H9 (cell line): ENCODE measurements at regions not wholly inside any gene's neighbourhood (a gene's known extent, or its start where the extent isn't known, plus 50 kb on each side); places are given as distances from the start of the nearest gene placed in this dataset.

Experiments
- DNase-seq: peaks from one replicate; pipeline ENCODE4 v3.0.0-alpha.2; 2017
- H2AFZ ChIP-seq: one replicate; pipeline ENCODE4 v1.6.1; 2013; ENCODE audit warnings: mild to moderate bottlenecking, low read length, control low read depth, moderate library complexity
- H2AK5ac ChIP-seq: 2 replicates; pipeline ENCODE4 v1.6.1; 2013; ENCODE audit warnings: low read length, control low read depth, mixed read lengths; ENCODE audit not compliant: insufficient read length
- H2BK120ac ChIP-seq: one replicate; pipeline ENCODE4 v1.6.1; 2013; ENCODE audit warnings: low read depth, mild to moderate bottlenecking, low read length, control low read depth, inconsistent platforms; ENCODE audit not compliant: poor library complexity, severe bottlenecking
- H2BK12ac ChIP-seq: 2 replicates; pipeline ENCODE4 v1.6.1; 2013; ENCODE audit warnings: low read length, control low read depth, mixed read lengths, low read depth; ENCODE audit not compliant: insufficient read length
- H2BK15ac ChIP-seq: 2 replicates; pipeline ENCODE4 v1.6.1; 2013; ENCODE audit warnings: low read depth, low read length, control low read depth
- H2BK20ac ChIP-seq: one replicate; pipeline ENCODE4 v1.6.1; 2013; ENCODE audit warnings: low read depth, mild to moderate bottlenecking, low read length, control low read depth, inconsistent platforms; ENCODE audit not compliant: poor library complexity, severe bottlenecking
- H2BK5ac ChIP-seq: 2 replicates; pipeline ENCODE4 v1.6.1; 2013; ENCODE audit warnings: low read length, control low read depth, mixed read lengths; ENCODE audit not compliant: insufficient read length
- H3K14ac ChIP-seq: 2 replicates; pipeline ENCODE4 v1.6.1; 2013; ENCODE audit warnings: low read length, control low read depth; ENCODE audit not compliant: insufficient read depth
- H3K18ac ChIP-seq: 2 replicates; pipeline ENCODE4 v1.6.1; 2013; ENCODE audit warnings: low read depth, mild to moderate bottlenecking, mixed read lengths, low read length, control low read depth; ENCODE audit not compliant: insufficient read length
- H3K23ac ChIP-seq: 2 replicates; pipeline ENCODE4 v1.6.1; 2013; ENCODE audit warnings: low read length, control low read depth, mixed read lengths, low read depth; ENCODE audit not compliant: insufficient read length
- H3K23me2 ChIP-seq: 2 replicates; pipeline ENCODE4 v1.6.1; 2013; ENCODE audit warnings: low read depth, mild to moderate bottlenecking, mixed read lengths, low read length, control low read depth; ENCODE audit not compliant: insufficient read length, poor library complexity, severe bottlenecking
- H3K27ac ChIP-seq: 2 replicates; pipeline ENCODE4 v1.5.1; 2013; ENCODE audit warnings: low read length, control low read depth, mixed read lengths, low read depth; ENCODE audit not compliant: insufficient read length
- H3K27me3 ChIP-seq: 2 replicates; pipeline ENCODE4 v1.6.1; 2013; ENCODE audit warnings: low read length, control low read depth, inconsistent platforms; ENCODE audit not compliant: insufficient read depth
- H3K4ac ChIP-seq: 2 replicates; pipeline ENCODE4 v1.6.1; 2013; ENCODE audit warnings: low read depth, mild to moderate bottlenecking, control low read depth, inconsistent platforms, low read length, moderate library complexity
- H3K4me1 ChIP-seq: 2 replicates; pipeline ENCODE4 v1.6.1; 2013; ENCODE audit warnings: low read length, control low read depth, inconsistent platforms; ENCODE audit not compliant: insufficient read depth
- H3K4me2 ChIP-seq: 2 replicates; pipeline ENCODE4 v1.6.1; 2013; ENCODE audit warnings: low read length, control low read depth, mixed read lengths; ENCODE audit not compliant: insufficient read length, insufficient read depth
- H3K56ac ChIP-seq: 2 replicates; pipeline ENCODE4 v1.6.1; 2013; ENCODE audit warnings: low read depth, mild to moderate bottlenecking, mixed read lengths, low read length, control low read depth; ENCODE audit not compliant: insufficient read length
- H3K79me1 ChIP-seq: 2 replicates; pipeline ENCODE4 v1.6.1; 2013; ENCODE audit warnings: low read depth, mild to moderate bottlenecking, moderate library complexity, low read length, control low read depth, inconsistent platforms; ENCODE audit not compliant: insufficient read depth, poor library complexity, severe bottlenecking
- H3K79me2 ChIP-seq: 2 replicates; pipeline ENCODE4 v1.6.1; 2013; ENCODE audit warnings: low read length, control low read depth, inconsistent platforms; ENCODE audit not compliant: insufficient read depth
- H3K9ac ChIP-seq: 2 replicates; pipeline ENCODE4 v1.6.1; 2013; ENCODE audit warnings: low read length, control low read depth, mixed read lengths; ENCODE audit not compliant: insufficient read length; ENCODE audit errors: extremely low read depth
- H3K9me3 ChIP-seq: one replicate; pipeline ENCODE4 v1.6.1; 2013; ENCODE audit warnings: low read depth, low read length, inconsistent platforms; ENCODE audit not compliant: control insufficient read depth
- H3T11ph ChIP-seq: one replicate; pipeline ENCODE4 v1.6.1; 2013; ENCODE audit warnings: mild to moderate bottlenecking, low read length, control low read depth, inconsistent platforms
- H4K20me1 ChIP-seq: one replicate; pipeline ENCODE4 v1.6.1; 2013; ENCODE audit not compliant: control insufficient read depth, insufficient read length, insufficient read depth
- H4K5ac ChIP-seq: 2 replicates; pipeline ENCODE4 v1.6.1; 2013; ENCODE audit warnings: low read depth, mild to moderate bottlenecking, mixed read lengths, low read length, control low read depth; ENCODE audit not compliant: insufficient read length
- H4K8ac ChIP-seq: replicated peaks from 2 replicates; pipeline ENCODE4 v1.6.1; 2013; ENCODE audit warnings: low read length, control low read depth, mixed read lengths, low read depth; ENCODE audit not compliant: insufficient read length
- H4K91ac ChIP-seq: 2 replicates; pipeline ENCODE4 v1.6.1; 2013; ENCODE audit warnings: low read depth, mild to moderate bottlenecking, moderate library complexity, mixed read lengths, low read length, control low read depth; ENCODE audit not compliant: insufficient read length
- H3K27ac Mint-ChIP-seq, 3 experiments: 2 replicates in 2 of 3; 3 replicates in 1 of 3; pipeline ENCODE4 v1.8.0; 2020 to 2021; ENCODE audit warnings: mixed read lengths in 3 of 3, mild to moderate bottlenecking in 1 of 3, moderate library complexity in 1 of 3
- H3K27me3 Mint-ChIP-seq: 2 replicates; pipeline ENCODE4 v1.8.0; 2021; ENCODE audit warnings: low read depth, mild to moderate bottlenecking, moderate library complexity, mixed read lengths
- H3K36me3 Mint-ChIP-seq, 3 experiments: 2 replicates in 2 of 3; 3 replicates in 1 of 3; pipeline ENCODE4 v1.8.0; 2020 to 2021; ENCODE audit warnings: low read depth in 3 of 3, mixed read lengths in 3 of 3; ENCODE audit not compliant: insufficient read depth in 1 of 3
- H3K4me1 Mint-ChIP-seq, 2 experiments: 2 replicates each; pipeline ENCODE4 v1.8.0; 2020; ENCODE audit warnings: mixed read lengths in 2 of 2
- H3K4me3 Mint-ChIP-seq, 2 experiments: 2 replicates in 1 of 2; 3 replicates in 1 of 2; pipeline ENCODE4 v1.8.0; 2020 to 2021; ENCODE audit warnings: mild to moderate bottlenecking in 2 of 2, mixed read lengths in 2 of 2, moderate library complexity in 1 of 2
- H3K9me3 Mint-ChIP-seq, 2 experiments: 2 replicates in 1 of 2; 3 replicates in 1 of 2; pipeline ENCODE4 v1.8.0; 2020; ENCODE audit warnings: mild to moderate bottlenecking in 2 of 2, mixed read lengths in 2 of 2, moderate library complexity in 1 of 2
- CTCF ChIP-seq: fragments of 200-600 bp; sonication (generic); conservative IDR thresholded peaks from 3 replicates; pipeline ENCODE4 v1.8.0; 2021; ENCODE audit warnings: antibody characterized with exemption, mild to moderate bottlenecking
- WGBS: extraction: QIAGEN DNeasy Blood & Tissue Kit; methylation state at CpG from one replicate; pipeline ENCODE4 v1.1.7; 2013; ENCODE audit warnings: missing lambda C conversion rate, low lambda C conversion rate, mixed read lengths; ENCODE audit not compliant: insufficient read length; ENCODE audit errors: extremely low coverage; 5-methylcytosine and 5-hydroxymethylcytosine counted together

- no peak for DNase-seq
- H3K23ac ChIP-seq = no peak overlapping the region
- H3K79me1 ChIP-seq = no peaks in the 10 kb centered on the region
- H4K20me1 ChIP-seq = no peaks in the 10 kb centered on the region
- H3K27me3 ChIP-seq = no peaks in the 10 kb centered on the region
- no peaks in the 10 kb centered on the region for H3K79me2 ChIP-seq
- no peak overlapping the region for H3K9ac ChIP-seq
- no peaks in the 10 kb centered on the region for H3K23me2 ChIP-seq
- no peak overlapping the region for H3K14ac ChIP-seq
- H3K27ac ChIP-seq = no peak overlapping the region
- H4K91ac ChIP-seq = no peak overlapping the region
- no peak overlapping the region for H2BK5ac ChIP-seq
- H3K18ac ChIP-seq = no peak overlapping the region
- no peak overlapping the region for H4K8ac ChIP-seq
- H3K4me1 ChIP-seq = no peaks in the 10 kb centered on the region
- Mint-ChIP-seq H3K27me3 (peaks cover 5% of the 10 kb centered on the region; the same call in 1 of the 2 replicates), H3K4me3 (no peak overlapping the region), H3K9me3 (no peaks in the 10 kb centered on the region), H3K4me1 (peaks cover 0 to 4% of the 10 kb centered on the region in 2 experiments; a peak in 2 of 4 replicates), H3K36me3 (no peaks in the 10 kb centered on the region), H3K27ac (no peak overlapping the region)
- no peak overlapping the region for H3K4me2 ChIP-seq
- H4K5ac ChIP-seq = no peak overlapping the region
- no peak overlapping the region for H2BK120ac ChIP-seq
- no peaks in the 10 kb centered on the region for H3K9me3 ChIP-seq
- no peak overlapping the region for H2BK20ac ChIP-seq
- H2BK12ac ChIP-seq = no peak overlapping the region
- no peak for TF ChIP-seq CTCF
- no peak overlapping the region for H2AK5ac ChIP-seq
- no peak overlapping the region for H3K56ac ChIP-seq
- no peak overlapping the region for H2AFZ ChIP-seq
- H2BK15ac ChIP-seq = no peak overlapping the region
- no CpG with 5 or more reads among the region's 4 CpGs for WGBS
- no peak overlapping the region for H3K4ac ChIP-seq
- H3T11ph ChIP-seq = no peak overlapping the region
Measured at GRCh38 chr20:41900201-41900691, 282.1 kb upstream of the CHD6 start.
